Right kidney (tissue), 1 donor: ENCODE measurements at regions not wholly inside any gene's neighbourhood (a gene's known extent, or its start where the extent isn't known, plus 50 kb on each side); places are given as distances from the start of the nearest gene placed in this dataset.
A peak's percentile ranks its signal among the peaks of the same experiment; 100 is the strongest.

Source experiments
- DNase-seq: peaks from one replicate; pipeline ENCODE4 v3.0.0-alpha.2; 2016

- no peak for DNase-seq
Observed at GRCh38 chr4:141290771-141291170, 70.1 kb downstream of the ZNF330 start.

- no peak for DNase-seq
Observed at GRCh38 chr4:141294306-141294705, 73.6 kb downstream of the ZNF330 start.

GRCh38 chr4:141301216-141301615 lies 80.5 kb downstream of the ZNF330 start:
- DNase-seq = no peak

GRCh38 chr4:141302924-141303323 lies 82.2 kb downstream of the ZNF330 start:
- DNase-seq = no peak

GRCh38 chr4:141304346-141304745 lies 83.7 kb downstream of the ZNF330 start:
- no peak for DNase-seq

GRCh38 chr4:141306331-141306730 lies 85.6 kb downstream of the ZNF330 start:
- no peak for DNase-seq

- DNase-seq = peak; percentile 42
Observed at GRCh38 chr4:141307241-141307689, 86.6 kb downstream of the ZNF330 start.

- no peak for DNase-seq
Observed at GRCh38 chr4:141309874-141310273, 89.2 kb downstream of the ZNF330 start.

- no peak for DNase-seq
Observed at GRCh38 chr4:141311246-141312204, 90.8 kb downstream of the ZNF330 start.

GRCh38 chr4:141314627-141315026 lies 93.9 kb downstream of the ZNF330 start:
- DNase-seq = no peak

GRCh38 chr4:141328560-141329173 lies 108.0 kb downstream of the ZNF330 start:
- no peak for DNase-seq

- DNase-seq = no peak
Observed at GRCh38 chr4:141329174-141329569, 108.5 kb downstream of the ZNF330 start.

- no peak for DNase-seq
Observed at GRCh38 chr4:141330616-141331015, 109.9 kb downstream of the ZNF330 start.

GRCh38 chr4:141331534-141332358 lies 111.1 kb downstream of the ZNF330 start:
- no peak for DNase-seq

GRCh38 chr4:141332359-141333181 lies 111.9 kb downstream of the ZNF330 start:
- peak; percentile 44 for DNase-seq

- DNase-seq = peak; percentile 48
Observed at GRCh38 chr4:141333456-141334230, 112.9 kb downstream of the ZNF330 start.

- no peak for DNase-seq
Observed at GRCh38 chr4:141335166-141335565, 114.5 kb downstream of the ZNF330 start.

- DNase-seq = no peak
Observed at GRCh38 chr4:141338238-141338637, 117.5 kb downstream of the ZNF330 start.

GRCh38 chr4:141339391-141339790 lies 118.7 kb downstream of the ZNF330 start:
- DNase-seq = no peak

- no peak for DNase-seq
Observed at GRCh38 chr4:141339966-141340365, 119.3 kb downstream of the ZNF330 start.

GRCh38 chr4:141340458-141340857 lies 119.8 kb downstream of the ZNF330 start:
- DNase-seq = no peak
